ENCODE measurements at regions not wholly inside any gene's neighbourhood (a gene's known extent, or its start where the extent isn't known, plus 50 kb on each side); places are given as distances from the start of the nearest gene placed in this dataset.

GRCh38 chr2:52852006-52852405 is 915.6 kb upstream of the CHAC2 start:
- Histone ChIP-seq H3K36me3 (ENCODE audit: insufficient read depth, low read length) (no peaks in the 10 kb centered on the region), H3K27ac (ENCODE audit: low read depth, low read length) (no peak overlapping the region), H3K27me3 (ENCODE audit: insufficient read depth, low read length) (no peaks in the 10 kb centered on the region), H3K4me1 (ENCODE audit: insufficient read depth, low read length) (no peaks in the 10 kb centered on the region), H3K9me3 (ENCODE audit: insufficient read depth, low read depth, low read length) (0 out of 2 replicates have a peak, but pooled peaks cover 6% of the 10 kb centered on the region), H3K4me3 (ENCODE audit: low read length) (no peak overlapping the region), H3K9ac (ENCODE audit: low read depth, low read length) (no peak overlapping the region)
- WGBS = 97% methylated on average over 7 of the region's 7 CpGs

DNA sequence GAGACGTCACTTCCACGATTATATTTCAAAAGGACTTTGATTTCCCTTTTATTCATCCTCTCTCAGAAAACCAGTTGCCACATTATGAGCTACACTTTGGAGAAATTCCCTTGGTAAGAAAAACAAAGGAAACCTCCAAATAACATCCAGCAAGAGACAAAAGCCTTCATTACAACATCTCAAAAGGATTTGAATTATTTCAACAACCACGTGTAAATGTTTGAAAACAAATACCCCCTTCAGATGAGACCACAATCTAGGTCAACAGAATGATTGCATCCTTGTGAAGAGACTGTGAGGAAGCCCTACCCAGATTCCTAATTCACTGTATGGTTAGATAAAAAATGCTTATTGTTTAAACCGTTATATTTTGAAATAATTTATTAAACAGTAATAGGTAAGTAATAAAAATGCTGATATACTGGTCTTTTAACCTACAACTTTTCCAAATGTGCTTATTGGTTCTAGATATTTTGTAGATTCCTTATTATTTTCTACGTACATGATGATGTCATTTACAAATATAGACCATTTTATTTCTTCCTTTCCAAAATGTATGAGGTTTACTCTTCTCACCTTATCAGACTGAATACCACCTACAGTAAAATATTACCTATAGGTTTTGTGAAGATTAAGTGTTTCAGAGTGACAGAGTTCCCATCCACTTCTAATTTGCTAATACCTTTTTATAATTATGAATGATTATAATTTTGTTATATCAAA is 922.7 kb upstream of the CHAC2 start:
- H3K27ac ChIP-seq (ENCODE audit: low read depth, low read length) = 0 out of 2 replicates have a peak overlapping the region, but pooled peaks have one; percentile 2
- no peaks in the 10 kb centered on the region for H3K36me3 ChIP-seq (ENCODE audit: insufficient read depth, low read length)
- no peak overlapping the region for H3K4me3 ChIP-seq (ENCODE audit: low read length)
- H3K9me3 ChIP-seq (ENCODE audit: insufficient read depth, low read depth, low read length) = no peaks in the 10 kb centered on the region
- peaks cover 12% of the 10 kb centered on the region; the same call in 1 of the 2 replicates for H3K4me1 ChIP-seq (ENCODE audit: insufficient read depth, low read length)
- H3K9ac ChIP-seq (ENCODE audit: low read depth, low read length) = no peak overlapping the region
- 65% methylated on average over 3 of the region's 5 CpGs for WGBS
- no peaks in the 10 kb centered on the region for H3K27me3 ChIP-seq (ENCODE audit: insufficient read depth, low read length)

GRCh38 chr2:52835909-52836308 is 931.7 kb upstream of the CHAC2 start:
- Histone ChIP-seq H3K27me3 (ENCODE audit: insufficient read depth, low read length) (no peaks in the 10 kb centered on the region), H3K9ac (ENCODE audit: low read depth, low read length) (no peak overlapping the region)
- WGBS = 93% methylated on average over 2 of the region's 2 CpGs

GRCh38 chr2:52831216-52831615 is 936.4 kb upstream of the CHAC2 start:
- H3K9ac ChIP-seq (ENCODE audit: low read depth, low read length) = no peak overlapping the region
- no peaks in the 10 kb centered on the region for H3K27me3 ChIP-seq (ENCODE audit: insufficient read depth, low read length)
- no peaks in the 10 kb centered on the region for H3K4me1 ChIP-seq (ENCODE audit: insufficient read depth, low read length)
- H3K9me3 ChIP-seq (ENCODE audit: insufficient read depth, low read depth, low read length) = no peaks in the 10 kb centered on the region
- H3K27ac ChIP-seq (ENCODE audit: low read depth, low read length) = no peak overlapping the region
- no peak overlapping the region for H3K4me3 ChIP-seq (ENCODE audit: low read length)
- H3K36me3 ChIP-seq (ENCODE audit: insufficient read depth, low read length) = no peaks in the 10 kb centered on the region

More at GRCh38 chr2:52835909-52836308, 931.7 kb upstream of the CHAC2 start:
- H3K9me3 ChIP-seq (ENCODE audit: insufficient read depth, low read depth, low read length) = no peaks in the 10 kb centered on the region
- H3K4me3 ChIP-seq (ENCODE audit: low read length) = no peak overlapping the region
- no peak overlapping the region for H3K27ac ChIP-seq (ENCODE audit: low read depth, low read length)
- no peaks in the 10 kb centered on the region for H3K36me3 ChIP-seq (ENCODE audit: insufficient read depth, low read length)
- H3K4me1 ChIP-seq (ENCODE audit: insufficient read depth, low read length) = no peaks in the 10 kb centered on the region

DNA sequence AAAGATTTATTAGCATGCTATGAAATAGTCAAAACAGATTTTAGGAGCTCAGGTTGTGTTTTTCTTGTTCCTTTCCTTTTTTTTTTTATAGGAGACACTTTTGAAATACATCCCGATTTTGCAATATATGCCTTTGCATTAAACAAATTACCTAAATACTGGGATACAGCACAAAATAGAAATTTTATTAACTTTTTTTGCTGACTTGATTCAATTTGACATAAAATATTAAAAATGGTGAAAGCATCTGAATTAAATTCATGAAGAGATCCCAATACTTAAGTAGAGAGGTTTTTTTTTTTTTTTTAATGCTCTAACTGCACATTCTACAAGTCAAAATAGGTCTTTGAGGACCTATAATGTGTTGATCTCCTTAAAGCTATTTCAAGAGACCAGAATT is 939.5 kb upstream of the CHAC2 start:
- Histone ChIP-seq H3K9ac (ENCODE audit: low read depth, low read length) (no peak overlapping the region), H3K36me3 (ENCODE audit: insufficient read depth, low read length) (no peaks in the 10 kb centered on the region), H3K27me3 (ENCODE audit: insufficient read depth, low read length) (no peaks in the 10 kb centered on the region), H3K4me3 (ENCODE audit: low read length) (no peak overlapping the region), H3K27ac (ENCODE audit: low read depth, low read length) (no peak overlapping the region), H3K9me3 (ENCODE audit: insufficient read depth, low read depth, low read length) (no peaks in the 10 kb centered on the region), H3K4me1 (ENCODE audit: insufficient read depth, low read length) (no peaks in the 10 kb centered on the region)
- 100% methylated on average over 1 of the region's 1 CpG for WGBS

DNA sequence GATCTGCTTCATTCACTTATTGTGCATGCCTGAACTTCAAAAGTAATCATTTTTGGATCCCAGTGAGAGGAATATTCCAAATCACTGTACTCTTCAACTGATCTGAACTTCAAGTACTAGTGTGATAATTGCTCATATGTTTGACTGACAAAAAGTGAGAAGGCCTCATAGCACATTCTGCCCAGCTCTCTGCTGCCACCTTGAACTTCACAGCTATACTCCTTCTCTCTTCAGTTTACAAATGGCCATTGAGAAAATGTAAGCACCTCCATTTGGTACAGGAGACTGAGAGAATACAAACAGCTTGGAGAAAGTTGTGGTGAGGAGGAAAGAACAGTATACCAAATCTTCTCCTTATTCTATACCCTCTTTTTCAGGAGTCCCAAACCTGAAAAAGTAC is 946.0 kb upstream of the CHAC2 start:
- Histone ChIP-seq H3K27ac (ENCODE audit: low read depth, low read length) (no peak overlapping the region), H3K27me3 (ENCODE audit: insufficient read depth, low read length) (no peaks in the 10 kb centered on the region), H3K9me3 (ENCODE audit: insufficient read depth, low read depth, low read length) (no peaks in the 10 kb centered on the region), H3K4me3 (ENCODE audit: low read length) (no peak overlapping the region), H3K36me3 (ENCODE audit: insufficient read depth, low read length) (no peaks in the 10 kb centered on the region), H3K4me1 (ENCODE audit: insufficient read depth, low read length) (no peaks in the 10 kb centered on the region), H3K9ac (ENCODE audit: low read depth, low read length) (no peak overlapping the region)

DNA sequence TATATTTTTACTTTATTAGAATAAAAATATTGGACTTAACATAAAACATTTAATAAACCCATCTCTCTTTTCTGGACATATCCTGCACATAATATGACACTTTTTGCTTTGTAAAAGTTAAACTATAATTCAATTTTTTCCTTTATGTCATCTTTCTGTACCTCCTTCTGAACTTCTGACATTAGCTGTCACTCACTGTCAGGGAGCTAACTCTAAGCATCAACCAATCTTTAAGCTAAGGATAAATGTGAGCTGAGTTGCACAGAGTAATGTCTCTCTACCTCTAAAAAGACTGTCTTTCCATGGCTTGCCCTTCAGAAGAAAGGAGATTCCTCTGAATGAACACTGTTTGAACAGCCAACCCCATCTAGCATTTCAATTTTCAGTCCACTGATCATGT is 948.6 kb upstream of the CHAC2 start:
- Histone ChIP-seq H3K36me3 (ENCODE audit: insufficient read depth, low read length) (no peaks in the 10 kb centered on the region), H3K4me3 (ENCODE audit: low read length) (no peak overlapping the region), H3K27ac (ENCODE audit: low read depth, low read length) (no peak overlapping the region), H3K27me3 (ENCODE audit: insufficient read depth, low read length) (no peaks in the 10 kb centered on the region), H3K9ac (ENCODE audit: low read depth, low read length) (no peak overlapping the region), H3K9me3 (ENCODE audit: insufficient read depth, low read depth, low read length) (no peaks in the 10 kb centered on the region), H3K4me1 (ENCODE audit: insufficient read depth, low read length) (no peaks in the 10 kb centered on the region)

GRCh38 chr2:52810460-52810859 is 957.1 kb upstream of the CHAC2 start:
- no peaks in the 10 kb centered on the region for H3K36me3 ChIP-seq (ENCODE audit: insufficient read depth, low read length)
- H3K27ac ChIP-seq (ENCODE audit: low read depth, low read length) = no peak overlapping the region
- H3K4me3 ChIP-seq (ENCODE audit: low read length) = no peak overlapping the region
- no peaks in the 10 kb centered on the region for H3K4me1 ChIP-seq (ENCODE audit: insufficient read depth, low read length)
- H3K9me3 ChIP-seq (ENCODE audit: insufficient read depth, low read depth, low read length) = no peaks in the 10 kb centered on the region
- H3K27me3 ChIP-seq (ENCODE audit: insufficient read depth, low read length) = no peaks in the 10 kb centered on the region
- 46% methylated on average over 4 of the region's 4 CpGs for WGBS
- no peak overlapping the region for H3K9ac ChIP-seq (ENCODE audit: low read depth, low read length)

DNA sequence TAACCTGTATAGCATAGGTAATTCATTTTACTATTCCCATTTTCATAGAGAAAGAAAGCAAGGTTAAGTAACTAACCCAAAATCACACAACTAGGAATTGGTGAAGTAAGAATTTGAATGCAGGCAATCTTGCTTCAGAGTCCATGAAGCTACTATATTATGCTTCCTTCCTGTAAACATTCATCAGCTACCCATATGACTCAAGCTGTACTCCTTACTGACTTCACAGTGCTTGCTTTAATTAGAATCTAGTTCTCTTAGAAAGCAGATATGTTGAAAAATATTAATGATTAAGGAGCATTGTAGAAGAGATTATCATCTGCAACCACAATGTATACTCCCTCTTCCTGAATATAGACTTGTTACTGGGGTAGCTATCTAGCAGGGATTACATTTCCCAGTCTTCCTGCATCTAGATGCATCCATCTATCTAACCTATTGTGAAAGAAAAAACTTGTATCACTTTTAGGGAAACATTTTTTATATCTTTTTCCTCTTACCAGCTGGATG is 961.6 kb upstream of the CHAC2 start:
- no peak overlapping the region for H3K27ac ChIP-seq (ENCODE audit: low read depth, low read length)
- no peaks in the 10 kb centered on the region for H3K9me3 ChIP-seq (ENCODE audit: insufficient read depth, low read depth, low read length)
- H3K4me1 ChIP-seq (ENCODE audit: insufficient read depth, low read length) = no peaks in the 10 kb centered on the region
- H3K36me3 ChIP-seq (ENCODE audit: insufficient read depth, low read length) = no peaks in the 10 kb centered on the region
- no peak overlapping the region for H3K4me3 ChIP-seq (ENCODE audit: low read length)
- no peak overlapping the region for H3K9ac ChIP-seq (ENCODE audit: low read depth, low read length)
- no peaks in the 10 kb centered on the region for H3K27me3 ChIP-seq (ENCODE audit: insufficient read depth, low read length)

- no peaks in the 10 kb centered on the region for H3K4me1 ChIP-seq (ENCODE audit: insufficient read depth, low read length)
- WGBS = 91% methylated on average over 2 of the region's 2 CpGs
- H3K27ac ChIP-seq (ENCODE audit: low read depth, low read length) = no peak overlapping the region
- H3K9me3 ChIP-seq (ENCODE audit: insufficient read depth, low read depth, low read length) = no peaks in the 10 kb centered on the region
- H3K36me3 ChIP-seq (ENCODE audit: insufficient read depth, low read length) = no peaks in the 10 kb centered on the region
- no peaks in the 10 kb centered on the region for H3K27me3 ChIP-seq (ENCODE audit: insufficient read depth, low read length)
- H3K9ac ChIP-seq (ENCODE audit: low read depth, low read length) = no peak overlapping the region
- H3K4me3 ChIP-seq (ENCODE audit: low read length) = no peak overlapping the region
These were observed 973.0 kb upstream of the CHAC2 start for GRCh38 chr2:52794581-52794980.

- no peaks in the 10 kb centered on the region for H3K36me3 ChIP-seq (ENCODE audit: insufficient read depth, low read length)
- H3K27ac ChIP-seq (ENCODE audit: low read depth, low read length) = no peak overlapping the region
- H3K4me3 ChIP-seq (ENCODE audit: low read length) = no peak overlapping the region
- H3K9me3 ChIP-seq (ENCODE audit: insufficient read depth, low read depth, low read length) = no peaks in the 10 kb centered on the region
- 91% methylated on average over 4 of the region's 5 CpGs for WGBS
- no peaks in the 10 kb centered on the region for H3K4me1 ChIP-seq (ENCODE audit: insufficient read depth, low read length)
- H3K9ac ChIP-seq (ENCODE audit: low read depth, low read length) = no peak overlapping the region
- H3K27me3 ChIP-seq (ENCODE audit: insufficient read depth, low read length) = no peaks in the 10 kb centered on the region
These were observed 988.2 kb upstream of the CHAC2 start for GRCh38 chr2:52779446-52779845.

GRCh38 chr2:52776571-52776970 is 991.0 kb upstream of the CHAC2 start:
- no CpG with 5 or more reads among the region's 1 CpG for WGBS
- no peak overlapping the region for H3K9ac ChIP-seq (ENCODE audit: low read depth, low read length)
- no peak overlapping the region for H3K27ac ChIP-seq (ENCODE audit: low read depth, low read length)
- H3K27me3 ChIP-seq (ENCODE audit: insufficient read depth, low read length) = no peaks in the 10 kb centered on the region
- no peaks in the 10 kb centered on the region for H3K4me1 ChIP-seq (ENCODE audit: insufficient read depth, low read length)
- H3K4me3 ChIP-seq (ENCODE audit: low read length) = no peak overlapping the region
- H3K36me3 ChIP-seq (ENCODE audit: insufficient read depth, low read length) = no peaks in the 10 kb centered on the region
- no peaks in the 10 kb centered on the region for H3K9me3 ChIP-seq (ENCODE audit: insufficient read depth, low read depth, low read length)
